ENCODE measurements at regions not wholly inside any gene's neighbourhood (a gene's known extent, or its start where the extent isn't known, plus 50 kb on each side); places are given as distances from the start of the nearest gene placed in this dataset.
"Not testable (repeated sequence)": the region's sequence is repeated elsewhere in the genome, so short reads cannot be mapped to it uniquely, and the experiment has no call there.

DNA sequence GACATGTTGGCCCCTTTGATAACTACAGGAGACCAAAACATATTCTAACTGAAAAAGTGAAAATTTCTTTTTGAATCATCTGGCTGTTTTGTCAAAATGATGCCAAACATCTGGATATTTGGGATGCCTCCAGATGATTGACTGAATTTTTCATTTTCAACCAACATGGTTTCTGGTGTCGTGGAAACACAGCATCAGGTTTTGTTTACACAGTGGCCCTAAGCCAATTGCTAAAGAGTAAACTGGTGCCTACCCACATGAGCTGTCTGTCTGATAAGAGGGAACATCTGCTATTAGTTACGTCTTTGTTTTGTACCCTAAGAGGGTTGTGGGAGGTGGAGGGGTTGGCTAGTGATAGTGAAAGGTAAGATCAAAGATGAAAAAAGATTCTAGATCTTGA lies 204.8 kb downstream of the KCNK2 start:
- DNase-seq: no peak

DNA sequence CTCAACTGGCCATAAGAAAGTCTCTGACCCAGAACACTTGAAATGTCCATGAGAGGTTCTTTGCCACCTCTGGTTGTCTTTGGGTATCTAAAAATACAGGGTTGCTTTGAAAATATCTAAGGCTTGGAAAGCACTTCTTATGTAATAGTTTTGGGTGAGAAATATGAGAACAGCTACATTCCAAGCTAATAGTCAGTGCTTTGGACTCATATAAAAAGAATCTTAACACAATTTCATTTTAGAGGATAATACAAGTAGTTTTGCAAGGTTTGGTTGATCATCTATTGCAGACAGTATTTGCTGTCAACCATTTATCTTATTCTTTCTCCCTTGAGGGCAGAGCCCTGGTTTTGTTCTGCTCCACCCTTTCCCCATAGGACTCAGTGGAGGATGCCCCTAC lies 207.5 kb downstream of the KCNK2 start:
- no peak for DNase-seq

DNA sequence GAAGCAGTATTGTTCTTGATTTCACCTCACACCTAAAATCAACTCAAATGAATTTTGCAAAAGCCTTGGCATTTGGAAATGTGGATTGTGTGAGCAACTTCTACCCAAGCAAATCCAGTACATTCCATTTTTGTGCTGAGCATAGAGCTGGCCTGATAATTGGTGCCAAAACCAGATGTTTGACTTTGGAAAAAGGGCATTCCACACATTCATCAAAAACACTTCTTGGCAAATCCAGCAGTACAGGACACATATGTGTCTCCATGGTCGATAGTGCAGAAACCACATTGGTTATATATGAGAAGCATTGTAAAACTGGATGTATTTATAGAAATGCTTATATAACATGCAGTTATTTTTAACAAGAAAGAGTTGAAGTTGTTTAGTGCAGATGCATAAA lies 210.4 kb downstream of the KCNK2 start:
- no peak for DNase-seq

DNA sequence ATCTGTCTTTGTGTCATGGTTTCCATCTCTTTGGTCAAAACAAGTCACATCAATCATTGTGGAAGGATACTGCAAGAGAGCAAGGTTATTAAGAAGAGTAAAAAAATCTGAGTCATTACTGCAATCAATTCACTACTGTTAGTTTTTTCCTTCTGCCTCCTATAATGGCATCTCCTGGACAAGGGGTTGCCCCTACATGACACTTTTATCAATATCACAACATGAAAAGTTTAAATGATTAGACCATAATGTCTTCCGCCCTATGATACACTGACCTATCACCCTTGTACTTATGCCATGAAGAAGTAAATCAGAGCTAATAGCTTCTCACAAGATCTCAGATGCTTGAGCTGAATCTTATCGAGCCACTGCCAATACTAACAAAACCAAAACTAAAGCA lies 223.9 kb downstream of the KCNK2 start:
- DNase-seq: no peak

DNA sequence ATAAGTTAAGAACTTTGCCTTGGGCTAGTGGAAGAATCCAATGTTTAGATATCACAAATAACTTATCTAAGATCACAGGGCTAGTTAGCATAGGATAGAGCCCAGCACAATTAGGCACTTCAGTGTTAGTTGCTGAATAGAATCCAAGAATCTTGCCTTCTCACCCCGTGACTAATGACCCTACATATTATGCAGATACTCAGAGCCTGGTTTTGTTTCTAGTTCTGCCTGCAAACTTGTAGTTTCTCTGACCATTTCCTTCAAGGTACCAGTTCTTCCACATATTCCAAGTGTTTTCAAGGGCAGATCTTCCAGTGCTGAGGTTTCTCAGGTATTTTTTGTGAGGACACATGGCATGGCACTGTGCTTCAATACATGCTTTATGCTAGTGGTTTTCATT lies 239.3 kb downstream of the KCNK2 start:
- no peak for DNase-seq

DNA sequence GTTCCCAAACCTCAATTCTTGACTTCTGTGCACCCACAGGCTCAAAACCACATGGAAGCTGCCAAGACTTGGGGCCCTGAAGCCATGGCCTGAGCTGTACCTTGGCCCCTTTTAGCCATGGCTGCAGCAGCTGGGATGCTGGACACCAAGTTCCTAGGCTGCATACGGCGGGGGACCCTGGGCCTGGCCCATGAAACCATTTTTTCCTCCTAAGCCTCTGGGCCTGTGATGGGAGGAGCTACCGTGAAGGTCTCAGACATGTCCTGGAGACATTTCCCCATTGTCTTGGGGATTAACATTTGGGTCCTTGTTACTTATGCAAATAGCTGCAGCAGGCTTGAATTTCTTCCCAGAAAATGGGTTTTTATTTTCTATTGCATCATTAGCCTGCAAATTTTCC lies 241.5 kb downstream of the KCNK2 start:
- not testable (repeated sequence) for DNase-seq

DNA sequence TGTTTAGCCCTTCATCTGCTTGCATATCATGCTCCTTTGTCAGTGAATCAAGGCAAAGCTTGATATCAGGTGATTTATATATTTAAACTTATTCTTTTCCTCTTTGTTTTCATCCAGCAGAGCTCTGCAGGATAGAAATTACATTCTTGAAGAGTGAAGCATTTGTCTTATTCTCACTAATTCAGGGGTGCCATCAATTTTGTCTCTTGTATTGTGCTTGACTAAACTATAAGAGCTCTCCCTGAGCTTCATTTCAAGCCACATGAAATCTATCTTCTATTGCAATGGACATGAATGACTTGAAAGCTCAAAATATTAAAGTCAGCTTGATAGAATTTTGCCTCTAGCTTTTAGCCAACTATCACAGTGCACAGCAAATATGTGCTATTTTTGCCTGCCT lies 236.7 kb upstream of the KCTD3 start:
- DNase-seq: no peak

DNA sequence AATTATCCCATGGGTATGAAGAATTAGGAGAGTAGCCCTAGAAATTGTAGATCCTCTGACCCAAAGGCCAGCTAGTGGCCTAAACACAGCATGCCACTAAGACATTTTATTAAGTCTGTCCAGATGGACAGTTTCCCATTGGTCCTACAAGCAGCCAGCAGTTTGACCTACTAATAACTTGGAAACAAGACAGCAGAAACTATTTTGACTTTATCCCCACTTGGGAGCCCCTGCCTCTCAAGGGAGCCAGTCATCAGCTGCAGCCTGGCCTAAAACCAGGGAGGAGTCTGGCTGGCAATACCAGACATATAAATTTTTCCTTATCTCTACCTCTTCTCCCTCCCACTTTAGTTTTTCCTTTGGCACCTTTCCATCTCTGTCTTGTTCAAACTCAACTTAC lies 222.6 kb upstream of the KCTD3 start:
- no peak for DNase-seq

DNA sequence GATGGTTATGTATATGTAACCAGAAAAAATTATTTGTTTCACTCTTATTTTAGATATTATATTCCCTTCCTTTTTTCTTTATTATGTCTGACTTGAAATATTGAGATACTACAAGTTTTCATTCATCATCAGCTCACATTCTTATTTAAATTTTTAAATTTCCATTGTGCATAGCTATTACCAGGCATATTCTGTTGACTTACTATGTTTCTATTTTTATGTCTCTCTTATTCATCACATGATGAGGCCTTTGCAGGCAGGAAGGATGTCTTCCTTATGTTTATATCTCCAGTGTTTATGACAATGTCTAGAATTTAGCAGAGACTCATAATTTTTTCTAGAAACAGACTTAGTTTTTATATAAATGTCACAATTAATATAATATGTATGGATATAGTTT lies 221.9 kb upstream of the KCTD3 start:
- DNase-seq: no peak

DNA sequence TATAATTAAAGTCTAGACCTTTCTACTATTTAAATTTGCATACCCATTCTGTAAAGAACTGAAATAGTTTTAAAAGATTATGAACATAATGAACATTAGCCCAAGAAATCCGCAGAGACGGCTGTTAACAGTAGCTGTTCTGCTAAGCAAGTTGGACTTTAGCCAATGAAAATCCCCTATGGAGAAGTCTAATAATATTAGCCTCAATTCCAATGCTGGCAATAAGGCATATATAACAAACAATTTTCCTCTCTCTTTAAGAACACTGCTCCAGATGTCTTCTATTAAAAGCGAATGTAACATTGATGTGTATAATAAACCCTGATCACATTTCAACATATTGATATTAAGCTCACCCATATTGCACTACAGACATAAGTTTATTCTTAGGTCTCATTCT lies 221.3 kb upstream of the KCTD3 start:
- no peak for DNase-seq

DNA sequence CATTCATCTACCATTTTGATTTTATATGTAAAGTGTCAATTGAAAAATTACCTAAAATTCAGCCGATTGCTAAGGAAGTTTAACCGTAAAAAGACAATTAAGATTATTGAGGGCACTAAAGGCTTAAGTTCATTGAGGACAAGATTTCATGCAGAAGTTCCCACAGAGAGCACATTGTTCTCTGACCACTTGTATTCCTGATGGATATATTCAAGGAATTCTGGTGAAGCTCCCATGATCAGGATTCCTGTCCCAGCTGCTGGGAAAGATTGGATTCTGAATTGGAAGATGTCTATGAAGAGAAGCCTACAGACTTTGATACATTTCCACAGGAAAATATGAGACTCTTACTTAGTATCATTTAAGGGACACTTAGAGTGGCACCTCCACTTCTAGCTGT lies 209.2 kb upstream of the KCTD3 start:
- no peak for DNase-seq

DNA sequence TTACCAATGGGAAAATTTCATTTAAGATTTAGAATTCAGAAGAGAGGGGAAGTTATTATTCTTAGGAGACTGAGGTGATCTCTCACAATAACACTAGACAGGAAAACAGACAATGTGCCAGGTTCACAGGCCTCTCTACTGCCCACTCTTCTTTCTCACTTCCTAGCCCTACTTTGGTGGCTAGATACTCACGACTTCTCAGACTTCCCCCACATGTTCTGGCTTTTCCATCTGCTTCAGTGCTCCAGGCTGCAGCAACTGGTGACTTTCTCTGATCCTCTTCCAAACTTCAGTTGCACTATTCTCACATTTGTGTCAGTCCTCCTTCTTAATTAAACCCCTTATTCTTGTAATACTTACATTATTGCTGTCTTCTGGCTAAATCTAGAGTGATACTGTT lies 208.7 kb upstream of the KCTD3 start:
- DNase-seq: no peak

DNA sequence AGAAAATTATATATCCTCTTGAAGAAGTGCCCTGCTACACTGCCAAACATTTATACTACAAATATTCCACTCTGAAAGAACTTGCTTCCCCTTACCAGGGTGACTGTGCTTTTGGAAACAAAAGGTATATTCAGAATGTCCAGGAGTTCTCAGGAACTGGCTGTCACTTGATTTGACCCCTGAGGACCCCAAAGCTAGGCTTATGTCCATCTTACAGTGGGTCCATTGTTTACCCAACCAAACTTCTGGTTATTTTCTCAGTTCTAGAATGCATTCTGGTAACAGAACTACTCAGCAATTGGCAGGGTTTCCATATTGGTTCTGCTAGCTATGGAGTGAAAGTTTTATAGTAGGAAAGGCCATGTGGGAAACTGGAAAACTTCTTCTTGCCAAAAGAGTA lies 207.1 kb upstream of the KCTD3 start:
- no peak for DNase-seq

DNA sequence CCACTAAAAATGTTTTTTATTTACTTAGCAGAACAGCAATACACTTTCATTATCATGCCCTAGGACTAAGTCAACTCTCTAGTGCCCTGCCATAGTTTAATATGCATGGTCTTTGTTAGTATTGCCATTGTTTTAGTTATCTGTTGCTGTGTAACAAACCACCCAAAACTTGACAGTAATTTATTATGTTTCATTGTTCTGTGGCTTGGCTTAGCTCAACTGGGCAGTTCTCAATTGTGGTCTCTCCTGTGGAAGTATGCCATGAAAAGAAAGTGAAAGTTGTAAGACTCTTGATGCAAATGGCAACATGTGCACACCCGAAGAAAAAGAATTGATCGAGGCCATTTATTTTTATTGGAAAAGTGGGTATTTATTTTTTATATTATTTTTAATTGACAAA lies 206.3 kb upstream of the KCTD3 start:
- DNase-seq: no peak

DNA sequence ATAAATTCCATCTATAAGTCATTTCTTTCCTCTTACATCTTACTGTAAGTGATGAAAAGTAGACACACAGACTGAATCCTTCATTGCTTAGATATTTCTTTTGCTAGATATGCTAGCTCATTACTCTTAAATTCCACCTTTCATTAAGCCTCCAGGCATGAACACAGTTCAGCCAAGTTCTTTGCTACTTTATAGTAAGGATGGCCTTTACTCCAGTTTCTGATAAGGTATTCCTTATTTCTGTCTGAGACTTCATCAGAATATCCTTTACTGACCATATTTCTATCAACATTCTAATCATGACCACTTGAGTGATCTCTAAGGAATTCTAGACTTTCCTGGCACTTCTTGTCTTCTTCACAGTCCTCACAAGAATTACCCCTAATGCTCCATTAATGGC lies 191.7 kb upstream of the KCTD3 start:
- no peak for DNase-seq

DNA sequence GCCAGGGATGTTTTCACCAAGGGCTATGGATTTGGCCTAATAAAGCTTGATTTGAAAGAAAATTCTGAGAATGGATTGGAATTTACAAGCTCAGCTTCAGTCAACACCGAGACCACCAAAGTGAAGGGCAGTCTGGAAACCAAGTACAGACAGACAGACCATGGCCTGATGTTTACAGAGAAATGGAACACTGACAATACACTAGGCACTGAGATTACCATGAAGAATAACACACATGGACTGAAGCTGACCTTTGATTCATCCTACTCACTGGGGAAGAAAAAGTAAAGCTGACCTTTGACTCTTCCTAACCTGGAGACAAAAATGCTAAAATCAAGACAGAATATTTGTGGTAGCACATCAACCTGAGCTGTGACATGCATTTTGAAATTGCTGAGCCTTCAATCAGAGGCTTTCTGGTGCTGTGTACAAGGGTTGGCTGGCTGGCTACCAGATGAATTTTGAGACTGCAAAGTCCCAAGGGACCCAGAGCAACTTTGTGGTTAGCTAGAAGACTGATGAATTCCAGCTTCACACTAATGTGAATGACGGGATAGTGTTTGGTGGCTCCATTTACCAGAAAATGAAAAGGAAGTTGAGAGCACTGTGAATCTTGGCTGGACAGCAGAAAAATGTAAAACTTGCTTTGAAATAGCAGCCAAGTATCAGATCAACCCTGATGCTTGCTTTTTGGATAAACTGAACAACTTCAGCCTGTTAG lies 190.4 kb upstream of the KCTD3 start:
- peak; percentile 71 for DNase-seq

DNA sequence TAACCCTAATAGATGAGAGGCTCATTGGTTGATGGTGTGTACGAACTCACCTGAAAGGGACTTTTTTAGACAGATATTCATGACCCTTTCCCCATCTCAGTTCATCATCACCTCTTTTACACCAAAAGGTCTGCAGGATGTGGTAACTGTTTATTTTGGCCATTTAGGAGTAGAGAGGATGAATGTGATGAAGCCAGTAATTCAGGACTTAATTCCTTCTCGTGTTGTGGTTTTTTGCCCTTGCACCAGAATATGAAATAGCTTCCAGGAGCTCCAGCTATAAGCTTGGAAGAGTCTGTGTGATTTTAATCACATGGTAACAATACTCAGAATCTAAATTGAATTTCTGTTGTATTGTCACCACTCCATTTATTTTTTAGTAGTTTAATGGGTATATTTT lies 189.4 kb upstream of the KCTD3 start:
- no peak for DNase-seq

DNA sequence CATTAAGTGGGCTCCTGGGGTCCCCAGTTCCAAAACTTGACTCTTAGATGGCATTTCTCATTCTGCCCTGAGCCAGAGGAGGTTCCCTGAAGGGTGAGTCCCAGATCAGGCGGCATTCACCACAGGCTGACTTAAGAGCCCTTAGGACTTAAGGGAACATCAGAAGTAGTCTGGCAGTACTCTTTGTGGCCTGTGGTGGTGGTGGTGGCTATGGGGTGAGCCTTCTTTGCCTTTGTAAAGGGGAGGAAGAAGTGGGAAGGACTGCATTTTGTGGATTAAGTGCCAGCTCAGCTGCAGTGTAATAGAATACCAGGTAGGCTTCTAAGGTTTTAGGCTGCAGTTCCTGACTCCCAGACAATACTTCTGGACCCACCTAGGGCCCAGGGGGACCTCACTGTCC lies 186.5 kb upstream of the KCTD3 start:
- DNase-seq: no peak

DNA sequence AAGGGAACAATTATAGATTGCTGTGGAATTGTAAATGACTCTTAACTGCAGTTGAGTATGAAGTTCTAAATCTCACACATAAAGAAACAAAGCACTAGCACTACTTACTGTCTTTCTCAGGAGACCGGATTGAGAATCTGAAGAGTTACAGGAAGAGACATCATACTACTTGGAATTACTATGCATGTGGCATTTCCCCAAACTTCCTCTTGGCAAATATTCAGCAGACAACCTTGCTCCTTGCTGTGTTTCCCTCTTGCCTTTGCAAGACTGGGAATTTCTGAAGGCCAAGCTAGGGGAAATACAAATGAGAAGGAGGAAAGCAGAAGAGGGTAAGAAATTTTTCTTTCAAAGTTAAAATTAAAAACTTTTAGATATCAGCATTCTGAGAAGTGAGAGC lies 173.6 kb upstream of the KCTD3 start:
- no peak for DNase-seq

DNA sequence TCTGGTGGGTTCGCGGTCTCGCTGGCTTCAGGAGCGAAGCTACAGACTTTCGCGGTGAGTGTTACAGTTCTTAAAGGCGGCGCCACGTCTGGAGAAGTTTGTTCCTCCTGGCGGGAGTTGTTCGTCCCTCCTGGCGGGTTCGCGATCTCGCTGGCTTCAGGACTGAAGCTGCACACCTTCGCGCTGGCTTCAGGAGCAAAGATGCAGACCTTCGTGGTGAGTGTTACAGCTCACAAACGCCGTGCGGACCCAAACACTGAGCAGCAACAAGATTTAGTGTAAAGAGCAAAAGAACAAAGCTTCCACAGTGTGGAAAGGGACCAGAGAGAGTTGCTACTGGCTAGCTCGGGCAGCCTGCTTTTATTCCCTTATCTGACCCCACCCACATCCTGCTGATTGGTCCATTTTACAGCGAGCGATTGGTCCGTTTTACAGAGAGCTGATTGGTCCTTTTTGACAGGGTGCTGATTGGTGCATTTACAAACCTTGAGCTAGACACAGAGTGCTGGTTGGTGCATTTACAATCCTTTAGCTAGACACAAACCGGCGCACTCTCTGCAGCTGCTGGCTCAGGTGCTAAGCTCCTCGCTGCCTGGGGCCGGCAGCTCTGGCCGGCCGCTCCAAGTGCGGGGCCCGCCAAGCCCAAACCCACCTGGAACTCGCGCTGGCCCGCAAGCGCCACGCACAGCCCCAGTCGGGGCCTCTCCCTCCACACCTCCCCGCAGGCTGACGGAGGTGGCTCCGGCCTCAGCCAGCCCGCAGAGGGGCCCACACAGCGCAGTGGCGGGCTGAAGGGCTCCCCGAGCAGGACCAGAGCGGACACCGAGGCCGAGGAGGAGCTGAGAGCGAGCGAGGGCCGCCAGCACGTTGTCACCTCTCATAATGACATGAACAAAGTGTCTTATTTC lies 172.8 kb upstream of the KCTD3 start:
- no peak for DNase-seq

DNA sequence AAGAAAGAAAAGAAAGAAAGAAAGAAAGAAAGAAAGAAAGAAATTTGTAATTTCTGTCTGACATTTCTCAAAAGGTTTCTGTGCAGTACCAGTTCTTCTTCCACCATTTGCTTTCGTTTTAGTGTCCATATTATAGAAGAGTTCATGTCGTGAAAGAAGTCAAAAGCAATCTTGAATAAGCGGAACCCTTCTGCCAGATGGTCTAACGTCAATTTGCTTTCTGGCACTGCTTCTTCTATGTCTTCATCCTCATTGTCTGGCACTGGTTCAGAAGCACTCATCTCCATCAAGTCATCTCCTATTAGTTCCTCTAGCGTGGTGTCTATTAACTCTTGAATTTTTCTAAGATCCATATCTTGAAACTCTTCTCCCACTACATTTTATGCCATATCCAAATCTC lies 170.0 kb upstream of the KCTD3 start:
- DNase-seq: no peak

DNA sequence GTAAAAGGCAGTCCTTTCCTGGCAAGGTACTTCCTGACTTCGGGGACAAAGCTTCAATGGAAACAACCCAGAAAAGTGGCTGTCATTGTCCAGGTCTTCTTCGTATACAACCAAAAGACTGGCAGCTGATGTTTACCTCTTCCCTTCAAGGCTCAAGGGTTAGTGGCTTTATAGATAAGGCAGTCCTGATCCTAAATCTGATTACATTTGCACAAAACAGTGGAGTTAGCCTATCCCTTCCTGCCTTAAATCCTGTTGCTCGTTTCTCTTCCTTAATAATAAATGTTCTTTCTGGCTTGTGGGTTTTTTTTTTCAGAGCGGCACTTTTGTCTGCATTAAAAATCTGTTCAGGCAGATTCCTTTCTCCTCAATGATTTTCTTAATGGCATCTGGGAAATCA lies 169.3 kb upstream of the KCTD3 start:
- DNase-seq: no peak

DNA sequence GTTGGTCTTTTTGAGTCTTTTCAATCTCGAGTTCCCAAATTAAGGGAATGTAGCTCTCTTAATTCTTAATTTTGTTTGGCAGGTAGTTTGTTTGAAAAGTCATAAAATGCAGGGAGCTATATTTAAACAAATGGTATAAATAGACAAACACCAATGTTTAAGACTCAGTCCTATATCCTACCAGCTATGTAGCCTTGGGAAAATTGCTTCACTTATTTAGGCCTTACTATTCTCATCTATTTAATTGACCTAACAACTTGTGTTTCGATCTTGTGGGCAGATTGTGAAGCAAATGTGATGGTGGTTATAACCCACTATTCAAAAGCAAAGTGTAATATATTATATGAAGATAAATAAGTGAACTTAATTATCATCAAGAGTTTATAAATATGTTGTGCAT lies 167.3 kb upstream of the KCTD3 start:
- DNase-seq: no peak

DNA sequence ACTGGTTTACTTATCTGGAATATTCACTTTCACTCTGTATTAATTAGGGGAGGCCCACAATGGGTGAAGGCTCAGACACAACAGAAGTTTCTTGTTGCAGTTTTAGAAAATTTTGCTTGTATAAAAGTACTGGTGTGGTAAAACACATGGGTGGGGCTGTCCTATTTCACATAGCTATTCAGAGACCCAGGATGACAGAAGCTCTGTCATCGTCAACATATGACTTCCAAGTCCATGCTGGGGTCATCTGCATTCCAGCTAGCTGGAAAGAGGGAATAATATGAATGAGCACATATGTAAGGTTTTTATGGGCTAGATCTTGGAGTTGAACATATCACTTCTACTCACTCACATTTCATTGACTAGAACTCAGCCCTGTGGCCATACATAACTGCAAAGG lies 166.4 kb upstream of the KCTD3 start:
- no peak for DNase-seq

DNA sequence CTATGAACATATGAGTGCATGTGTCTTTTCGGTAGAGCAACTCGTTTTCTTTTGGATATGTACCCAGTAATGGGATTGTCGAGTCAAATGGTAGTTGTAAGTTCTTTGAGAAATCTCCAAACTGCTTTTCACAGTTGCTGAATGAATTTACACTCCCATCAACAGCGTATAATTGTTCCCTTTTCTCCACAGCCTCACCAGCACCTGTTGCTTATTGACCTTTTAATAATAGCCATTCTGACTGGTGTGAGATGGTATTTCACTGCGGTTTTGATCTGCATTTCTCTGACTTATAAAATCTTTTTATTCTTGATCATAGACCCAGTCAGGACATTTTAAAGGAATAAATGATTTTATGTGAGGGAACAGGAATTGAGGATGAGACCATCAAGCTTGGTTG lies 165.0 kb upstream of the KCTD3 start:
- no peak for DNase-seq

Measured in NCI-H2107 (cell line).